GM21447 (cell line): ENCODE measurements at regions not wholly inside any gene's neighbourhood (a gene's known extent, or its start where the extent isn't known, plus 50 kb on each side); places are given as distances from the start of the nearest gene placed in this dataset.
"Not testable (repeated sequence)": the region's sequence is repeated elsewhere in the genome, so short reads cannot be mapped to it uniquely, and the experiment has no call there.

Source experiments
- ATAC-seq: cut with Tn5 transposase; IDR thresholded peaks from one replicate; pipeline ENCODE4 v1.9.1; 2021; ENCODE audit not compliant: unreplicated experiment

- no peak for ATAC-seq
These were observed 387.8 kb downstream of the PTH2R start for GRCh38 chr2:208794288-208794975.

- ATAC-seq: no peak
These were observed 392.1 kb downstream of the PTH2R start for GRCh38 chr2:208798698-208799097.

- no peak for ATAC-seq
These were observed 392.8 kb downstream of the PTH2R start for GRCh38 chr2:208799397-208799796.

- not testable (repeated sequence) for ATAC-seq
These were observed 394.3 kb downstream of the PTH2R start for GRCh38 chr2:208800887-208801286.

- no peak for ATAC-seq
These were observed 401.2 kb downstream of the PTH2R start for GRCh38 chr2:208807756-208808155.

GRCh38 chr2:208811885-208812284 is 405.3 kb downstream of the PTH2R start:
- ATAC-seq: not testable (repeated sequence)

- no peak for ATAC-seq
These were observed 412.6 kb downstream of the PTH2R start for GRCh38 chr2:208819190-208819589.

GRCh38 chr2:208820014-208820688 is 413.6 kb downstream of the PTH2R start:
- peak; percentile 89 for ATAC-seq

GRCh38 chr2:208827109-208827508 is 420.5 kb downstream of the PTH2R start:
- ATAC-seq: no peak

GRCh38 chr2:208827549-208828221 is 421.1 kb downstream of the PTH2R start:
- ATAC-seq: no peak

- ATAC-seq: no peak
These were observed 423.6 kb downstream of the PTH2R start for GRCh38 chr2:208830203-208830602.

GRCh38 chr2:208847651-208848050 is 441.1 kb downstream of the PTH2R start:
- no peak for ATAC-seq

GRCh38 chr2:208854717-208855116 is 448.1 kb downstream of the PTH2R start:
- no peak for ATAC-seq

GRCh38 chr2:208867374-208867773 is 460.8 kb downstream of the PTH2R start:
- ATAC-seq: no peak

GRCh38 chr2:208872591-208872990 is 466.0 kb downstream of the PTH2R start:
- ATAC-seq: no peak

GRCh38 chr2:208879666-208880065 is 473.1 kb downstream of the PTH2R start:
- no peak for ATAC-seq

GRCh38 chr2:208880171-208880570 is 473.6 kb downstream of the PTH2R start:
- ATAC-seq: no peak

- ATAC-seq: no peak
These were observed 483.9 kb downstream of the PTH2R start for GRCh38 chr2:208890486-208890885.

- no peak for ATAC-seq
These were observed 485.6 kb downstream of the PTH2R start for GRCh38 chr2:208892203-208892602.

- no peak for ATAC-seq
These were observed 499.7 kb downstream of the PTH2R start for GRCh38 chr2:208906330-208906729.

- ATAC-seq: no peak
These were observed 508.4 kb upstream of the MAP2 start for GRCh38 chr2:208915401-208915800.

GRCh38 chr2:208916881-208917280 is 507.0 kb upstream of the MAP2 start:
- ATAC-seq: no peak
